ENCODE measurements at regions not wholly inside any gene's neighbourhood (a gene's known extent, or its start where the extent isn't known, plus 50 kb on each side); places are given as distances from the start of the nearest gene placed in this dataset.
A peak's percentile ranks its signal among the peaks of the same experiment; 100 is the strongest.
"Not testable (repeated sequence)": the region's sequence is repeated elsewhere in the genome, so short reads cannot be mapped to it uniquely, and the experiment has no call there.

DNA sequence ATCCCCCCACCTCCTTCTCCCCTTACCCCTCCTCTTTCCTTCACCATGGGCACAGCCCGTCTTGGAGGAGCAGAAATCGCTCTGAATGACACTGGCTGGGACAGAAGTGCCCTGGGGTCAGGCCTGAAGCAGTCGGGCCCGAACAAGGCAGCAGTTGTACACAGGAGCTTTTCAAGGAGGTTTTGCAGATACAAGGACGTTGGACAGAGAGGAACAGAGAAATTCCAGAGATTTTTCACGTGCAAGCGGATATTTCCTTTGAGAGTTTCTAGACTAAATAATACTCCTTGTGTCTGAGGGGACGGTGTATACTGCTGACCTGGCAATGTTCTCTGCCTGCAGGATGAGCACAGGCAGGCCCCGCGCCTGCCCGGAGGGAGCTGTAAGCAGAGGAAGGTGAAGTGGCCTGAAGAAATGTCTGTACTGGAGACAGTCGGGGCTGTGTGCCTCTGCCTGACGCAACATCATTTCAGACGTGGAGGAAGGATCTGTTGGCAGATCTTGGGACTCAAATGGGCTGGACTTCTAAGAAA lies 95.3 kb upstream of the SLC25A33 start:
- intact Hi-C loops (cut with DNase I) = no loop called here
- Histone ChIP-seq H3K4me3 (ENCODE audit: low read length in 3 of 3) (no peak overlapping the region), H3K27ac (ENCODE audit: low read depth in 2 of 2, low read length in 2 of 2) (peak overlapping the region; percentile 74 to 84), H3K36me3 (ENCODE audit: control insufficient read depth in 2 of 3, insufficient read depth in 3 of 3, low read length in 3 of 3) (no peaks in the 10 kb centered on the region), H3K27me3 (ENCODE audit: control insufficient read depth, insufficient read depth, low read length) (no peaks in the 10 kb centered on the region), H3K9ac (ENCODE audit: low read length in 3 of 3) (no peak overlapping the region), H3K9me3 (ENCODE audit: control insufficient read depth in 2 of 3, insufficient read depth in 1 of 3, low read length in 3 of 3) (no peaks in the 10 kb centered on the region), H3K4me1 (ENCODE audit: control insufficient read depth in 2 of 3, insufficient read depth in 2 of 3, low read depth in 1 of 3, low read length in 3 of 3) (peaks cover 0 to 11% (median 9%) of the 10 kb centered on the region in 3 donors)
- peak in 3 of 5 donors; percentile 26 to 49 (median 43) for DNase-seq
- FAIRE-seq = no peak
- TF ChIP-seq, protein P1, sequence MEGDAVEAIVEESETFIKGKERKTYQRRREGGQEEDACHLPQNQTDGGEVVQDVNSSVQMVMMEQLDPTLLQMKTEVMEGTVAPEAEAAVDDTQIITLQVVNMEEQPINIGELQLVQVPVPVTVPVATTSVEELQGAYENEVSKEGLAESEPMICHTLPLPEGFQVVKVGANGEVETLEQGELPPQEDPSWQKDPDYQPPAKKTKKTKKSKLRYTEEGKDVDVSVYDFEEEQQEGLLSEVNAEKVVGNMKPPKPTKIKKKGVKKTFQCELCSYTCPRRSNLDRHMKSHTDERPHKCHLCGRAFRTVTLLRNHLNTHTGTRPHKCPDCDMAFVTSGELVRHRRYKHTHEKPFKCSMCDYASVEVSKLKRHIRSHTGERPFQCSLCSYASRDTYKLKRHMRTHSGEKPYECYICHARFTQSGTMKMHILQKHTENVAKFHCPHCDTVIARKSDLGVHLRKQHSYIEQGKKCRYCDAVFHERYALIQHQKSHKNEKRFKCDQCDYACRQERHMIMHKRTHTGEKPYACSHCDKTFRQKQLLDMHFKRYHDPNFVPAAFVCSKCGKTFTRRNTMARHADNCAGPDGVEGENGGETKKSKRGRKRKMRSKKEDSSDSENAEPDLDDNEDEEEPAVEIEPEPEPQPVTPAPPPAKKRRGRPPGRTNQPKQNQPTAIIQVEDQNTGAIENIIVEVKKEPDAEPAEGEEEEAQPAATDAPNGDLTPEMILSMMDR (IDR thresholded peaks at IDR 0.05; ENCODE audit: borderline replicate concordance, extremely low read depth, insufficient read depth) = no peak

DNA sequence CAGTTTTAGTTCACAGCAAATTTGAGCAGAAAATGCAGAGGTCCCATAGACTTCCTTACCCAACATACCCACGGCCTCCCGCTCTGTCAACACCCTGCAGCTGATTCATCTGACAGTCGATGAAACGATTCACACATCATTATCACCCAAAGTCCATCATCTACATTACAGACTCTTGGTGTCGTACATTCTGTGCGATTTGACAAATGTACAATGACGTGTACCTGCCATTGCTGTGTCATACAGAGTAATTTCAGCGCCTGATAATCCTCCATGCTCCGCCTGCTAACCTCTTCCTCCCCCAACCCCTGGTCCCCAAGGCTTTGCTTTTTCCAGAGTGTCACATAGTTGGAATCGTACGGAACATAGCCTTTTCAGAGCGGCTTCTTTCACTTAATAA lies 94.7 kb upstream of the SLC25A33 start:
- FAIRE-seq = no peak
- Histone ChIP-seq H3K27me3 (ENCODE audit: control insufficient read depth, insufficient read depth, low read length) (no peaks in the 10 kb centered on the region), H3K4me1 (ENCODE audit: control insufficient read depth in 2 of 3, insufficient read depth in 2 of 3, low read depth in 1 of 3, low read length in 3 of 3) (peaks cover 0 to 10% (median 9%) of the 10 kb centered on the region in 3 donors), H3K4me3 (ENCODE audit: low read length in 3 of 3) (no peak overlapping the region), H3K9ac (ENCODE audit: low read length in 3 of 3) (no peak overlapping the region), H3K36me3 (ENCODE audit: control insufficient read depth in 2 of 3, insufficient read depth in 3 of 3, low read length in 3 of 3) (no peaks in the 10 kb centered on the region), H3K9me3 (ENCODE audit: control insufficient read depth in 2 of 3, insufficient read depth in 1 of 3, low read length in 3 of 3) (no peaks in the 10 kb centered on the region), H3K27ac (ENCODE audit: low read depth in 2 of 2, low read length in 2 of 2) (peak overlapping the region in 1 of 2 donors; percentile 45)
- no peak for DNase-seq
- TF ChIP-seq, protein P1 (IDR thresholded peaks at IDR 0.05; ENCODE audit: borderline replicate concordance, extremely low read depth, insufficient read depth) = no peak
- intact Hi-C loops (cut with DNase I) = no loop called here

DNA sequence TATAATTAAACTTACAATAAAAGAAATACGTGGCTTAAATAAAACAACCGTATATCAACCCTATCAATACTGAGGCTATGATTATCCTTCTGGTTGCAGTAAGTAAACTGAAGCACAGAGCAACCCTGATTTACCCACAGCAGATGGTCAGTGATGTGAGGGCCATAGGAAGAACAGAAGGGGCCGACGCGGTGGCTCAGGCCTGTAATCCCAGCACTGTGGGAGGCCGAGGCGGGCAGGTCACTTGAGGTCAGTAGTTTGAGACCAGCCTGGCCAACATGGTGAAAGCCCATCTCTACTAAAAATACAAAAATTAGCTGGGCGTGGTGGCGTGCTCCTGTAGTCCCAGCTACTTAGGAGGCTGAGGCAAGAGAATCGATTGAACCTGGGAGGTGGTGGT lies 94.2 kb upstream of the SLC25A33 start:
- peaks cover 0 to 16% (median 9%) of the 10 kb centered on the region in 3 donors for H3K4me1 ChIP-seq (ENCODE audit: control insufficient read depth in 2 of 3, insufficient read depth in 2 of 3, low read depth in 1 of 3, low read length in 3 of 3)
- intact Hi-C loops (cut with DNase I); FAIRE-seq: not testable (repeated sequence)

DNA sequence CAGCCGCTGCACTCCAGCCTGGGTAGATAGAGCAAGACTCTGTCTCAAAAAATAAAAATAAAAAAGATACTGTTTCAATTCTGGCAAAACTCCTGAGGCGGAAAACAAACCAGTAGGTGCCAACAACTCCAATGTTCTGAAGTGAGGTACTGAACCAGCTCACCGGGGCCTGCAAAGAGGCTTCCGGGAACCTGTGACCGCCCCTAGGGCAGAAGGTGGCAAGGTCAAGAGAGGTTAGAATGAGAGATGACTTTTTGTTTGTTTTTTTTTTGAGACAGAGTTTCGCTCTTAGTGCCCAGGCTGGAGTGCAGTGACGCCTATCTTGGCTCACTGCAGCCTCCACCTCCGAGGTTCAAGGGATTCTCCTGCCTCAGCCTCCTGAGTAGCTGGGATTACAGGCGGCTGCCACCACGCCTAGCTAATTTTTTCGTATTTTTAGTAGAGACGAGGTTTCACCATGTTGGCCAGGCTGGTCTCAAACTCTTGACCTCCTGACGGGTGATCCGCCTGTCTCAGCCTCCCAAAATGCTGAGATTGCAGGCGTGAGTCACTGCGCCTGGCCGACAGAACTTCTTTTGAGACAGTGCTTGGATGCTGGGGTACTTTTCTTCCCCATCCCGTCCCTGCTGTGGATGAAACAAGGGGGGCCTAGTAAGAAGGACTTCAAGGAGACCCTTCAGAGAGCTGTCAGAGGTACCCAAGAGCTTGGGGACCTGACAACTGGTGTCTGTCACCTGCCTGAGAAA lies 91.9 kb upstream of the SLC25A33 start:
- peaks cover 0 to 12% (median 2%) of the 10 kb centered on the region in 3 donors for H3K4me1 ChIP-seq (ENCODE audit: control insufficient read depth in 2 of 3, insufficient read depth in 2 of 3, low read depth in 1 of 3, low read length in 3 of 3)

More for the DNA sequence above, 94.2 kb upstream of the SLC25A33 start:
- not testable (repeated sequence) for H3K9me3 ChIP-seq (ENCODE audit: control insufficient read depth in 2 of 3, insufficient read depth in 1 of 3, low read length in 3 of 3); H3K36me3 ChIP-seq (ENCODE audit: control insufficient read depth in 2 of 3, insufficient read depth in 3 of 3, low read length in 3 of 3); H3K27me3 ChIP-seq (ENCODE audit: control insufficient read depth, insufficient read depth, low read length); H3K27ac ChIP-seq (ENCODE audit: low read depth in 2 of 2, low read length in 2 of 2); H3K4me3 ChIP-seq (ENCODE audit: low read length in 3 of 3); DNase-seq; H3K9ac ChIP-seq (ENCODE audit: low read length in 3 of 3)

More for the DNA sequence above, 91.9 kb upstream of the SLC25A33 start:
- H3K27me3 ChIP-seq (ENCODE audit: control insufficient read depth, insufficient read depth, low read length) = no peaks in the 10 kb centered on the region
- H3K9me3 ChIP-seq (ENCODE audit: control insufficient read depth in 2 of 3, insufficient read depth in 1 of 3, low read length in 3 of 3) = no peaks in the 10 kb centered on the region
- H3K9ac ChIP-seq (ENCODE audit: low read length in 3 of 3) = no peak overlapping the region
- TF ChIP-seq, protein P1 (IDR thresholded peaks at IDR 0.05; ENCODE audit: borderline replicate concordance, extremely low read depth, insufficient read depth) = no peak
- no peaks in the 10 kb centered on the region for H3K36me3 ChIP-seq (ENCODE audit: control insufficient read depth in 2 of 3, insufficient read depth in 3 of 3, low read length in 3 of 3)
- intact Hi-C loops (cut with DNase I) = no loop called here
- H3K27ac ChIP-seq (ENCODE audit: low read depth in 2 of 2, low read length in 2 of 2) = no peak overlapping the region
- FAIRE-seq (no peak), DNase-seq (no peak)
- no peak overlapping the region for H3K4me3 ChIP-seq (ENCODE audit: low read length in 3 of 3)

Data from kidney (tissue), 13 donors.